HG03025 (cell line): ENCODE measurements at regions not wholly inside any gene's neighbourhood (a gene's known extent, or its start where the extent isn't known, plus 50 kb on each side); places are given as distances from the start of the nearest gene placed in this dataset.
"Not testable (repeated sequence)": the region's sequence is repeated elsewhere in the genome, so short reads cannot be mapped to it uniquely, and the experiment has no call there.

Experiments
- ATAC-seq: cut with Tn5 transposase; IDR thresholded peaks from one replicate; pipeline ENCODE4 v1.9.1; 2021; ENCODE audit warnings: mild to moderate bottlenecking, moderate library complexity; ENCODE audit not compliant: unreplicated experiment, low FRiP score

DNA sequence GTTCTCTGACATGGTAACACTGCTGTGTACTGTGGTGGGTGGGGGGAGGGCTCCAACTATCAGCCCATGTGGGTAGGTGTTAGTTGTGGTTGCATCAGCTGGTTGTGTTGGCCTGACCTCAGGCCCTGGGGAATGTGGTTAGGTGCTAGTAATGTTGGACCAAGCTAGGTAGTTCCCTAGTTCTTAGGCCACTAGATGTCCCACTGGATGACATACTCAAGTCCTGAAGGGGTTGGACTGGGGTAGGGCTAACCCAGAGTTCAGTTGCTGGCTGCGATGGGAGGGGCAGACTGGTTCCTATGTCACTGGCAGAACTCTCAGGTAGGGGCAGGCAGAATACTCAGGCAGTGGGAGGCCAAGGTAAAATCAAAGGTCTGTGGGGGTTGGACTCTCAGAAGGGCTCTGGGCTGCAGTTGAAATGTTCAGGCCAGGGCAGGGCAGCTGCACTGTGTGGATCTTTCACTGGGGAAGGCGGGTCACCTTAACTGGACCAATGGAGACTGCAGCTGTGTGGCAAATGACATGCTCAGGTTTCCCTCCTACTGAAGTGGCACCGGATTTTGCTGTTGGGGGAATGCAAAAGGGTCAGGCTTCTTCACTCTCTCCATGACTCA is 870.7 kb downstream of the LRRIQ3 start:
- ATAC-seq = no peak

DNA sequence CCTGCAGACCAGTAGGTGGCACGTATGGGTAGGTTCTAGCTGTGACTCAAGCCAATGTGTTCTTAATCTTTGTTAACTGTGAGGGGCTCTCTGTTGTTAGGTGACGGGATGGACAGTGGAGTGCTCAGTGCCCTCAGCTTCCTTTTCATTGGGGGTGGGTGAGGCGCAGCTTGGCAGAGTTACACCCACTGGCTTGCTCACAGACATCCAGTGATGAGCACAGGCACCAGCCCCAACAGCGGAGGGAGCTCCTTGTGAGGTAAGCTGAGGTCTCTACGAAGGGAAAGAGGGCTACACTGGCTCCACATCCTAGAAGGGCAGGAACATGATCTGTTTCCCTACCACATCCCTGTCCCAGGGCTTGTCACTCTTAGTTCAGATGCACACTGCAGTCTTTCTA is 871.3 kb downstream of the LRRIQ3 start:
- no peak for ATAC-seq

DNA sequence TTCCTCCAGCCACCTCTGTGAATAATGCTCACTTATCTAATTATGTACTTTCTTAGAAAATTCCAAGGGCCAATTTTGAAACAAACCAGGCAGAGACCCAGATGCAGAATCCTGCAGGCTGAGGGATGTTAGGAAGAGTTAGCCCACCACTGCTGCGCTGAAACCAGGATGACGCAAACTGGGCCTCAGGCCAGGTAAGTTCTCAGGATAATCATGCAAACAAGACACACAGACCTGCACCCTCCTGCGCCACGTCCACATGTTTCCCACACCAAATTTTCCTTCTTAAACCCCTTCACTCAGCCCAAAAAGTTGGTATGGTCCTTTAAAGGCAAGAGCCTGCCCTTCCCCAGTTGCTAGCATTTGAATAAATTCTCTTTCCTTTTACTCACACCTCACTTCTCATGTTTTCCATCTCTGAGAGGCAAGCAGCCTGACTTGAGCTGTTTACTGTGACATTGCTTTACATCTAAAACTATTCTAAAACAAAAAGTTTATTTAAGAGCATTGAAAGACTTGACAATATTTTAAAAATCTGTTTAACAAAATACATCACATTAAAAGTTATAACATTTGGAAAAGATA is 887.1 kb downstream of the LRRIQ3 start:
- no peak for ATAC-seq

DNA sequence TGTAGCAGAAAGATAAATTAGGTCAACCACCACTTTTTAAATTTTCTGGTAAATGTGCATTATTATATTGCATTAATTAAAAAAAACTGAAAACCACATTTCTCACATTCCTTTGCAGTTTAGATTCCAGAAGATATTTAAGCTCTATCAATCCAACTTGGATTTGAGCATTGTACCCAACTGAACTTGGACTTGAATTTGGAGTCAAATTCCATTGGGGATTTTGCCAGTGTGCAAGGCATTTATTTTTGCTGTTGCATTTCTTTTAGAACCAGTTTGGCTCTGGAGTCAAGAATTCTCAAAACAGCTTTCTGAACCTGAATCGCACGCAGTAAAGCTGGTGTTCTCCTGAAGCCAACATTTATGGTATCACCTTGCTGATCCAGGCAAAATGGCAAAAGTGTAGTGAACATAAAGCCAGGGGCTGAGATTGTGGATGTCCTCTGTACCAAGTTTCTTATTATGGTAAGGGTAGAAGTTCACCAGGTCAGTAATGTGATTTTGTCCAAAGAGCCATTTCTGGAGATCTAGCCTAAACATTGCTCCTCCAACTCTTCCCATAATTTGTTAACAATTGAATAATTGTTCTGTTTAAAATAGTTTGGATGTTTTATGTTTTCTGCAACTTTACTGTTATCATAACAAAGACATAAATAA is 890.9 kb downstream of the LRRIQ3 start:
- ATAC-seq = no peak

DNA sequence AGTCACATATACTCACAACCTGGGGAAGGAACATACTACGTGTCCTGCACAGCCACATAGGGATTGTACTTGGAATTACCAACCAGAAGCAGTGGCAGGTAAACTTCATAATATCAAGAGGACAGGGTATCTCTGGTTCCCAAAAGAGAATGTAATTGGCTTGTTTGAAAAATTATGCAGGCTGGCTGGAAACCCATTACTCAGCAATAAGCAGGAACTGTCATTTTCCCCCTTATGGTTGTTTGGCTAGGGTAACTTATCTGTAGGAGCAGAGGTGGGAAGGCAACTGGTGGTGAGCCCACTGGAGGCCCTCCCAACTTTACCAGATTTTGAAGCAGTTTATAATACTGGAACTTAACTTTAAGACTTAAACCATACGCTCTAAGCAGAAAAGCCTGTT is 924.1 kb downstream of the LRRIQ3 start:
- ATAC-seq = no peak

DNA sequence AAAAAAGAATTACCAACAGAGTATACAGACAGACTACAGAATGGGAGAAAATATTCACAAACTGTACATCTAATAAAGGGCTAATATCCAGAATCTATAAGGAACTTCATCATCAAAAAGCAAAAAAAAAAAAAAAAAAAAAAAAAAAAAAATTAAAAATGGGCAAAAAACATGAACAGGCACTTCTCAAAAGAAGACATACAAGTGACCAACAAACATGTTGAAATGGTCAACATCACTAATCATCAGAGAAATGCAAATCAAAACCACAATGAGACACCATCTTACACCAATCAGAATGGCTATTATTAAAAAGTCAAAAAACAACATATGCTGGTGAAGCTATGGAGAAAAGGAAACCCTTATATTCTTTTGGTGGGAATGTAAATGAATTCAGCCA is 952.8 kb downstream of the LRRIQ3 start:
- ATAC-seq = not testable (repeated sequence)

DNA sequence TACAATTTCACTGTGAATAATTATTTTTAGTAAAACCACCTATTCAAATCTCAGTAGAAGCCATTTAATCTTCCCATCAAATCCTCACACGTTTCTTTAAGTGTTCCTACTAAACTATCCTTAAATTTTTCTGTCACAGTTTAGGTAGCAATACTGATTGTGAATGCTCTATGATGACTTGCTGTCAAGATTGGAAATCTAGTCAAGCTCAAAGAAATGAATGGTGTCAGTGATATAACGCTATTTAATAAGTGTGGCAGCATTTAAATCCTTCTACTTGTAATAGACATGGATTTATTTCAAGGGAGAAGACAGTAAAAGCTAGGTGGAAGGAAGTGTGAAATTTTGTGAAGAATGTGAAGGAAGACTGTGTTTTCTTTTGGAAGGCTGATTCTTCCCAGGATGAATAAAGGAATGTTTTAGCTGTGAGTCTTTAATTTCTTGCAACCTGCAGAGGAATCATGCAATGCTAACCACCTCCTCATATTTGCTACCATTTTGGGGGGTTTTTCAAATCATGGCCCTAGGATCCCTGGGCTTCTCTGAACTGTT is 936.7 kb upstream of the NEGR1 start:
- no peak for ATAC-seq

DNA sequence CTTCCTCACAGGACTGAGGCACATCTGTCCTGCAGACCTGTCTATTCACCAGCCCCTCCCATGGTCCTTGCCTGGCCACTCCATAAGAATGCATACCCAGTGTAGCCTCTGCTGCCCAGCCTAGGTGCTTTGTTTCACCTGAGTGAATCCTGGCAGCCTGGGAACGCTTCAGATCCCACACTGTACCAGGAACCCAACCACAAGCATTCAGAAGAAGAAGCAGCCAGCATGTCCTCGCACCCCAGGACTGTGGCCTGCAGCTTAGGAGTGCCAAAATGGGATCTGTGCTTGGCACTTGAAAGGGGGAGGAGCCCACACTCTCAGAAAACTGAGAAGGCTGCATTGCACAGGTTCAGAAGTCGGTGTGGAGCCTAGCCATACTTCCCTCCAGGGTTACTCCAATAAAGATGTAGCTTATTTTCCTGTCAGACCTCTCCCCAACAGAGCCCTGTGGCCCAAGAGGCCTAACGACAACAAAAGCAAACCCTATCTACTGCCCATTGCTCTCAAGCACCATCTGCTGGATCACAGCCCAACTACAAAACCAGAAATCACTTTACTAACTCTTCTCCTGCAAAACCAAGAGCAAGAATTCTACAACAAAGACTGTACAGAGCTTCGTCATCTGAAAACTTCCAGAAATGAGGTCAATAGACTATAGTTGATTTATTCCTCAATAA is 923.1 kb upstream of the NEGR1 start:
- no peak for ATAC-seq

DNA sequence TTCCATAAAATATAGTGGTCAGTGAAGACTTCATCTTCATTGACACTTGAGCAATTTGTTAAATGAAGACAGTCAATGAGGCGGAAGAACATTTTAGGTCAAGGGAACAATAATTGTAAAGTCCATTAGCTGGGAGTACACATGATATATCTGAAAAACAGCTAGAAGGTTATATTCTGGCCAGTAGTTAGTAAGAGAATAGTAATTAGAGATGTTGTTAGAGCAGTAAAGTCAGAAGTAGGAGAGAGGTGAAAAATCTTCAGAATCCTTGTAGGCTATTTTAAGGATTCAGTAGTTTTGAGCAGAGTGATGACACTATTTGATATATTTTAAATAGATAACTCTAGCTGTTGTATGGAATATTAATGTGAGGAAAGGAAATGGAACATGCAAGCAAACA is 915.6 kb upstream of the NEGR1 start:
- no peak for ATAC-seq

DNA sequence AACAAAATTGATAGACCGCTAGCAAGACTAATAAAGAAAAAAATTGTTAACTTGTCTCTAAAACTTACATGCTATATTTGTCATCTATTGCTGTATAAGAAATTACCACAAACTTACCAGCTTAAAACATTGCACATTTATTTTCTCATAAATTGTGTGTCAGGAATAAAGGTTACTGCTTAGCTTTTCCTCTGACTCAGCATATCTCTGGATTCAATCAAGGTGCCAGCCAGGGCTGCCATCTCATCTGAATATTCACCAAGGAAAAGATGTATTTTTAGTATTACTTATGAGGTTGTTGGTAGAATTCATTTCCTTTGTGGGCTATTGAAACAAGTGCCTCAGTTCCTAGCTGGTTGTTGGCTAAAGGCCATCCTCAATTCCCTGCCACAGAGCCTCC is 912.6 kb upstream of the NEGR1 start:
- no peak for ATAC-seq

DNA sequence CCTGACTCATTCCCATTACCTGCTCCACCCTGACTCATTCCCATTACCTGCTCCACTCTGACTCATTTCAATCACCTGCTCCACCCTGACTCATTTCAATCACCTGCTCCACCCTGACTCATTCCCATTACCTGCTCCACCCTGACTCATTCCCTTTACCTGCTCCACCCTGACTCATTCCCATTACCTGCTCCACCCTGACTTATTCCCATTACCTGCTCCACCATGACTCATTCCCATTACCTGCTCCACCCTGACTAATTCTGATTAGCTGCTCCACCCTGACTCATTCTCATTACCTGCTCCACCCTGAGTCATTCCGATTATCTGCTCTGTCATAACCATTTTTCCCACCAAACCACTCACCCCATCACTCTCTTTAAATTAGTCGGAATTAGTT is 901.2 kb upstream of the NEGR1 start:
- ATAC-seq = not testable (repeated sequence)

DNA sequence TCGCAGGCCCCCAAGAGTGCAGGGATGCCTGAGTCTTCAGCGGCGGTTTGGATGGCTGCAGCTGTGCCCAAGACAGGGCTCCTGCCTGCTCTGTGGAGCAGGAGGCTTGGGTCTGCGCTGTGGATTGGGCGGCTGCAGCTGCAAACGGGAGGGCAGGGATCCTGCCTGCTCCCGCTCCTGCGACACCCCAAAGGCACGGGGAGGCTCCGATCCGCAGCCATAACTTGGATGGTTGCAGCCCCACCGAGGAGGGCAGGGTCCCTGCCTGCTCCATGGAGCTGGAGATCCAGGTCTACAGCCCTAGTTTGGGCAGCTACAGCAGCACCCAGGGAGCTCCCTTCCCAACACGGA is 898.8 kb upstream of the NEGR1 start:
- ATAC-seq = no peak

DNA sequence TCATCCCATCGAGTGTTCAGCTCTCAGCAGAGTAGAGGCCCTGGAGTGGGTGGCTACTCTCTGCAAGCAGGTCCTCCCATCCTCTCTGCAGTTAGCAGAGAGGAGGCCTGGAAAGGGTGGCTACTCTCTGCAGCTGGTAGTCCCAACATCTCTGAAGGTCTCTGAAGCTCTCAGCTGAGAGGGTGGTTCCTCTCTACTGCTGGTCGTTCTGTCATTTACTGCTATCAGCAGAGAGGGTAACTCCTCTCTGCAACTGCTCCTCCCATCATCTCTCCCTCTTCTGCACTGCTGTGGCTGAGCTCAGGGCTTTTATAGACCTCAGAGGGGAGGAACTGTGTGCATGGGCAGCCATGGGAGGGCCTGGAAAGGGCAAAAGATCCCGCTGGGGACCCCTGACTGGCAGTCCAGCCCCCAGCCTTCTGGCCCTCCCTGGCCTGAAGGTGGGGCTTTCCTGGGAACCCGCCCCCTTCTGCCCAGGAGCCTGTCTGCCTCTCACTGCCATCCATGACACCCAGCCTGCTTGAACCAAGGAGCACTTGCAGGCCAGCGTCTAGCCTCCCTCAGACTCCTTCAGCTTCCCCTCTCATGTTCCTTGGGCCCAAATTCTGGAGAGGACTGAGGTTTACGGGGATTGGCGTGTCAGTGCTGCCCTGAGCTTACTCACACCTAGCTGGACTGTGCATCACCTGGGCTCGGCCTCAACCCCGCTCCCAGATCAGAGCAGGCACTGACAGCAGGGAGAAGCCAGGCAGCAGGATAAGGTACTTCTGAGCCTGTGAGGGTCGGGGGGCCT is 898.3 kb upstream of the NEGR1 start:
- ATAC-seq = no peak

DNA sequence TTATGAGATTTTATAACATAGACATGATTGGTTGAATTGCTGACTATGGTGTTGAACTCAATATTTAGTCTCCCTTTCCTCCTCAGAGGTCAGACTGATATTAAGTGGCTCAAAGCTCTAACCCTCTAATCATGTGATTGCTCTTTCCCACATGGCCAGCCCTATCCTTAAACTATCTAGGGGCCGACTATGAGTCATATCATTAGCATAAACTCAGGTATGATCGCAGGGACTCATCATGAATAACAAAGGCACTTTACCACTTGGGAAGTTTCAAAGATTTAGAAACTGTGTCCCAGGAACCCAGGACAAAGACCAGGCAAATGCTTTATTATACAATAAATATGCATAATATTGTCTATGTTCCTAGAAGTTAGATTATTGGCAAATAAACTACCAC is 894.6 kb upstream of the NEGR1 start:
- no peak for ATAC-seq

DNA sequence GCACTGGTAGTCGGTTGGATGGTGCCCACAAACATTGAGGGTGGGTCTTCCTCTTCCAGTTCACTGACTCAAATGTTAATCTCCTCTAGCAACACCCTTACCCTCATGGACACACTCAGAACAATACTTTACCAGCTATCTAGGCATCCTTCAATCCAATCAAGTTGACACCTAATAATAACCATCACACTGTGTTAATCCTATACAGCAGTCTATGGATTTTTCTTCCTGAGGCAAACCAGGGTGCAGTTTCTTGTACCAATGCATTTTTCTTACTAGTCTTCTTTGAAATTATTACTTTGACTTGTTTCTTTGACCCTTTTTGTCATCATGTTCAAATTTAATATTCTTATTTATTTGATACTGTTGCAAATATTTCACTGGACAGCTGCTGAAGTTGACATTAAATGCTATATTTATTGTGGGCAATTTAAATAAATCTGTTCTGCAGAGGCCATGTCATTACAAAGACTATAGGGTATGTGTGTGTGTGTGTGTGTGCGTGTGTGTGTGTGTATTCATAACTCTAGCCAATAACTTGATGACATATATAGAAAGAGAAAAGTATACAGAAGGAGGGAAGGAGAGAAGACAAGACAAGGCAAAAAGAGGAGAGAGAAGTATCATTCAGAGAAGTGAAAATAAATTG is 884.8 kb upstream of the NEGR1 start:
- no peak for ATAC-seq

DNA sequence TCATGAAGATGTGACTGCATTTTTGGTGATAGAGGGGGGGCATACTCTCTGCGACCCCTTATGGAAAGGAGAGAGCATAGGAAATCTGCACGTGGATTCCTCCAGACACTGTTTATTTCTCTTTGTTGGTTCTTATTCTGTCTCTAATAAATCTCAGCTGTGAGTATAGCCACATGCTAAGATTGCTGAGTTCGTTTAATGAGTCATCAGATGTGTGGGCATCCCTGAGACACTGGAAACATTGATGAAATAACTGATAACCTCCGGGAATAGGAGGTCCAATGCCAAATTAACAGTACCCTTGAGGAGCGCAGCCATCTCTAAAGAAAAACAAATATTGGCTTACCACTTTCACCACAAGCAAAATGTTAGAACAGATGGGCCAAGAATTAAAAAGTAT is 880.2 kb upstream of the NEGR1 start:
- ATAC-seq = no peak

DNA sequence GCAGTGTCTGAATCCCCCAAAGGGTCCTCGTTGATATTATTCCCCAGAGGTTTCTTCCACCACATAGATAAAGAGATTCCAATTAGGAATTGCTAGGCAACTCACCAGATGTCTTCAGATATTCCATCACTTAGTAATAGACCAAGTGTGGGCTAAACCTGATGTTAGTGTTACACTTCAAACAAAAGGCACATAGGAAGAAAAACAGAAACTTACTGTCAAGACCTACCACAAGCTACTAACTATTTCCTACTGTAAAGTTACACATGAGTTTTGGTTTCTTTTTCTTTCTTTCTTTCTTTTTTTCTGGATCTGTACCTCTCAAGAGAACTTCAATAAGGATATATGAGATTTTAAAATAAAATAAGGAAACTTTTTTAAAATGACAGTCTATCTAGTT is 879.1 kb upstream of the NEGR1 start:
- no peak for ATAC-seq

DNA sequence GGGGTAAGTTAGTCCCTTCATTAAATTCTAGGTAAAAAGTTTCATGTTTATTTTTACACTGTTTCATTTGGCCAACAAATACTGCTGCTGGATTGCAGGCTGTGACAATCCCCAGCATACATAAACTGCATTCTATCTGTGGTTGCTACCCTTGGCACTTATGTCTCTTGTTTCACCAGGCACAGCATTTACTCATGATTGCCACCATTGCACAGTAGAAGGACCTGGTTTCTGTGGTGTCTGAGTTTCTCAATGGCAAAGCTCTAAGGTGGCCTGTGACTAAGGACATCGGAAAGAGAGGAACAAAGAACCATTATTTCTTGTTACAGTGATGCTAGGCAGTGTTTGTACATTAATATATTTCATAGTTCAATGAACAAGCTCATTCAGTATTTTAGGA is 878.4 kb upstream of the NEGR1 start:
- no peak for ATAC-seq

DNA sequence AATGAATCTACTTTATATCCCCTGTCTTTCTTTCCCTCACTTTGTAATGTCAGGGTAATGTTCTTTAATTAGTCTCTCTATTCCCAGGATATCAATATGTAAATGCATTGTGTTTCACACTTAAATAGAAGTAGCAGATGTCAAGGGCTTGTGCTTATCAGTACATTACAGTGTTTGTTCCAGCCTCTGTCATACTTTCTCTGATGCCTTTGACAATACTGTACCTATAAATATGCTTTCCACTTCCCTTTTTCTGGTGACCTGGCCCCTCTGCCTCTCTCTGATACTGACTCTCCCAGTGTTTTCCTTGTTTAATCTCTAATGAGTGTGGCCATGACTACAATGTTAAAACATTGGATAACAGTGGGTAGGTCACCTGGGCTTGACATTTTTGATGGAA is 862.0 kb upstream of the NEGR1 start:
- ATAC-seq = no peak

DNA sequence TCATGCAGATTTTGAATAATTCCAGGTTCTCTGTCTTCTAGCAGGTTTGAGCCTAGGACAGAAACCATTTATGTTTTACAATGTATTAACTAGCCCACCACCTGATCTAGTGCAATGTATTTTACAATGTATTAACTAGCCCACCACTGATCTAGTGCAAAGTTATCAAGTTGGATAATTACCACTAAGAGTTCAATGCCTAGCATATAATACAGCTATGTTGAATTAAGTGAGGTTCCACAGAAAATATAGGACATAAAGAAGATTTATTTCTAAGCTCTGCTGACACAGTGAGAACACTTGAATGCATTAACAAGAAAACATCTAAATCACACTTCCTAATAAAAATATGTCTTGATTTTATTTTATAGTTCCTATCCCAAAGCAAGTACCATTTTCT is 854.6 kb upstream of the NEGR1 start:
- no peak for ATAC-seq
